Neural progenitor cell (in vitro differentiated cells): ENCODE measurements at regions not wholly inside any gene's neighbourhood (a gene's known extent, or its start where the extent isn't known, plus 50 kb on each side); places are given as distances from the start of the nearest gene placed in this dataset.

Experiments
- CTCF ChIP-seq: fragments of 200-600 bp; sonication (generic); IDR thresholded peaks from 2 replicates; pipeline ENCODE4 v1.5.1; 2017; ENCODE audit warnings: antibody characterized with exemption, mild to moderate bottlenecking
- EZH2phosphoT487 ChIP-seq: fragments of 200-600 bp; sonication (generic); IDR thresholded peaks from 2 replicates; pipeline ENCODE4 v1.6.1; 2017; ENCODE audit warnings: antibody characterized with exemption

- TF ChIP-seq CTCF (no peak), EZH2phosphoT487 (no peak)
Observed at GRCh38 chr2:20877960-20878359, 55.1 kb upstream of the LDAH start.
